ENCODE measurements at regions not wholly inside any gene's neighbourhood (a gene's known extent, or its start where the extent isn't known, plus 50 kb on each side); places are given as distances from the start of the nearest gene placed in this dataset.

DNA sequence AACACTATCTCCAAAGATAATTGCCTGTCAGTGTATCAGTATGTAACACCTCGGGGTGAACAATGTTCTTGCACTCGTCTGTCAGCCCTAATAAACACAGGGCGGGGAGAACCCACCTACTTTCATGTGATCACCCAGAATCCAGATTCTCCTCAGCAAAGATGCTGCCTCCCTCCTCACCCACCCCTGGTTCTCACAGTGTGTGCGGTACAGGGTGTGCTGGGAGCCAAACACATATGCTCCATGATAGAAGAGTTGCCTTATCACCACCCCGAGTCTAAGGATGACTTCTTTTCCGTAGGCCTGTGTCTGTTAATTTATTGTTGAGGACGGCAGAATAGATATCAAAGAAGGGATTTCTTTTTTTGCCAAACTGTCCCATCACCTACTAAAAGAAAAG lies 206.1 kb downstream of the TLE3 start:
- ChIA-PET CTCF (ENCODE audit: unreplicated experiment) (no interaction called here), POLR2A (no interaction called here)
- Histone ChIP-seq H3K27ac (ENCODE audit: low read depth, low read length, poor library complexity, severe bottlenecking) (no peak overlapping the region), H3K4me3 (ENCODE audit: low read depth, low read length, poor library complexity, severe bottlenecking) (no peak overlapping the region), H4K20me1 (ENCODE audit: insufficient read depth, low read length) (no peaks in the 10 kb centered on the region), H3K9me2 (ENCODE audit: insufficient read depth, low read length) (no peaks in the 10 kb centered on the region), H2AFZ (ENCODE audit: low read length) (no peak overlapping the region), H3K4me1 (ENCODE audit: insufficient read depth, low read length, poor library complexity, severe bottlenecking) (peaks cover 10% of the 10 kb centered on the region), H3K79me2 (ENCODE audit: insufficient read depth, low read depth, low read length) (no peaks in the 10 kb centered on the region), H3K9me3 (ENCODE audit: low read length) (peaks cover 7% of the 10 kb centered on the region; the same call in 1 of the 2 replicates), H3K4me2 (ENCODE audit: low read length) (no peak overlapping the region), H3K36me3 (ENCODE audit: insufficient read depth, low read length) (no peaks in the 10 kb centered on the region; the same call in 1 of the 2 replicates)
- intact Hi-C loops (cut with micrococcal nuclease; ENCODE audit: unreplicated experiment) = no loop called here
- no TSS peak for BruUV-seq (replicated peaks)
- DNase-seq (ENCODE audit: low spot score) = no peak
- TF ChIP-seq, protein P1, sequence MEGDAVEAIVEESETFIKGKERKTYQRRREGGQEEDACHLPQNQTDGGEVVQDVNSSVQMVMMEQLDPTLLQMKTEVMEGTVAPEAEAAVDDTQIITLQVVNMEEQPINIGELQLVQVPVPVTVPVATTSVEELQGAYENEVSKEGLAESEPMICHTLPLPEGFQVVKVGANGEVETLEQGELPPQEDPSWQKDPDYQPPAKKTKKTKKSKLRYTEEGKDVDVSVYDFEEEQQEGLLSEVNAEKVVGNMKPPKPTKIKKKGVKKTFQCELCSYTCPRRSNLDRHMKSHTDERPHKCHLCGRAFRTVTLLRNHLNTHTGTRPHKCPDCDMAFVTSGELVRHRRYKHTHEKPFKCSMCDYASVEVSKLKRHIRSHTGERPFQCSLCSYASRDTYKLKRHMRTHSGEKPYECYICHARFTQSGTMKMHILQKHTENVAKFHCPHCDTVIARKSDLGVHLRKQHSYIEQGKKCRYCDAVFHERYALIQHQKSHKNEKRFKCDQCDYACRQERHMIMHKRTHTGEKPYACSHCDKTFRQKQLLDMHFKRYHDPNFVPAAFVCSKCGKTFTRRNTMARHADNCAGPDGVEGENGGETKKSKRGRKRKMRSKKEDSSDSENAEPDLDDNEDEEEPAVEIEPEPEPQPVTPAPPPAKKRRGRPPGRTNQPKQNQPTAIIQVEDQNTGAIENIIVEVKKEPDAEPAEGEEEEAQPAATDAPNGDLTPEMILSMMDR (conservative IDR thresholded peaks at IDR 0.05; ENCODE audit: low read length) = no peak
- TF ChIP-seq EZH2phosphoT487 (IDR thresholded peaks at IDR 0.05; ENCODE audit: borderline replicate concordance, low read depth, low read length) = no peak

DNA sequence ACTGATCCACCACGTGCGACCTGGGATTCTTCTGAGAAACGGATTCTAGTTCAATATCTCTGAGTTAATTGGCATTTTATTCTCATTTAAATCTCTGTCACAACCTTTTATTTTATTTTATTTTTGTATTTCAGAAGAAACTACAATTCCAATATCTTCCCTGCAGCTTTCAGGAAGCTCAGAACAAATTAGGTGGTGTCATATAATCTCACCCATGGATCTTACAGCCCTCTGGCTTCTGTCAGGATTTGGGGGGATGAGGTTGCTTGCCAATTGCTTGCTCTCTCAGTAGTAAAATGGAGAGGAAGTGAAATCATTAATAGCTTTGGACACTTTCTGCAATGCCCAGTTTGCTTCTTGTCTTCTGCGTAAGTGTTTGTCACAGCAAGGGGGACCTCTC lies 205.4 kb downstream of the TLE3 start:
- Histone ChIP-seq H2AFZ (ENCODE audit: low read length) (no peak overlapping the region), H3K27ac (ENCODE audit: low read depth, low read length, poor library complexity, severe bottlenecking) (no peak overlapping the region), H3K4me3 (ENCODE audit: low read depth, low read length, poor library complexity, severe bottlenecking) (no peak overlapping the region), H3K4me1 (ENCODE audit: insufficient read depth, low read length, poor library complexity, severe bottlenecking) (peaks cover 10% of the 10 kb centered on the region), H4K20me1 (ENCODE audit: insufficient read depth, low read length) (no peaks in the 10 kb centered on the region), H3K9me3 (ENCODE audit: low read length) (peaks cover 7% of the 10 kb centered on the region; the same call in 1 of the 2 replicates), H3K36me3 (ENCODE audit: insufficient read depth, low read length) (no peaks in the 10 kb centered on the region; the same call in 1 of the 2 replicates), H3K79me2 (ENCODE audit: insufficient read depth, low read depth, low read length) (no peaks in the 10 kb centered on the region), H3K4me2 (ENCODE audit: low read length) (no peak overlapping the region), H3K9me2 (ENCODE audit: insufficient read depth, low read length) (no peaks in the 10 kb centered on the region)
- CTCF ChIA-PET (ENCODE audit: unreplicated experiment) = no interaction called here
- intact Hi-C loops (cut with micrococcal nuclease; ENCODE audit: unreplicated experiment) = no loop called here
- TF ChIP-seq, protein P1 (conservative IDR thresholded peaks at IDR 0.05; ENCODE audit: low read length) = no peak
- no peak for TF ChIP-seq EZH2phosphoT487 (IDR thresholded peaks at IDR 0.05; ENCODE audit: borderline replicate concordance, low read depth, low read length)
- DNase-seq (ENCODE audit: low spot score) = no peak
- POLR2A ChIA-PET = no interaction called here
- BruUV-seq (replicated peaks) = no TSS peak

DNA sequence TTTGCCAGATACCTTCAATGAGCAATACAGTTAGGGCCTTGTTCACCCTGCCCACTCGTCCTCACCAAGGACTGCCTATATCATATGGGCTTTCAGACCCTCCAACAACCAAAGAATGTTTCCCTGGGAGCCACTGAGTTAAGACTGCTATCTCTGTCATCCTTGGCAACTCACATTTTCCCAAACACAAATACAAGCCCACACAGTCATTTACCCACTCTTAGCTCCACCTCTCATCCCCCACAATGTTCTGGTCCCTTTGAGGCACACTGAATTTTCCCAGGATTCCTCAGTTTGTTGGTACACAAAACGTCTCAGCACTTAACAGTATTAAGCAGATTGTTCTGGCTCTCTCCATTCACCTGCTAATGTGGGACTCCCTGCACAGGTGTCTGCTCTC lies 204.6 kb downstream of the TLE3 start:
- no peak overlapping the region for H2AFZ ChIP-seq (ENCODE audit: low read length)
- H3K27ac ChIP-seq (ENCODE audit: low read depth, low read length, poor library complexity, severe bottlenecking) = no peak overlapping the region
- peaks cover 10% of the 10 kb centered on the region for H3K4me1 ChIP-seq (ENCODE audit: insufficient read depth, low read length, poor library complexity, severe bottlenecking)
- no TSS peak for BruUV-seq (replicated peaks)
- no peak for DNase-seq (ENCODE audit: low spot score)
- TF ChIP-seq, protein P1 (conservative IDR thresholded peaks at IDR 0.05; ENCODE audit: low read length) = no peak
- no peak for TF ChIP-seq EZH2phosphoT487 (IDR thresholded peaks at IDR 0.05; ENCODE audit: borderline replicate concordance, low read depth, low read length)
- no peaks in the 10 kb centered on the region for H3K9me2 ChIP-seq (ENCODE audit: insufficient read depth, low read length)
- ChIA-PET POLR2A (no interaction called here), CTCF (ENCODE audit: unreplicated experiment) (no interaction called here)
- H3K4me2 ChIP-seq (ENCODE audit: low read length) = no peak overlapping the region
- intact Hi-C loops (cut with micrococcal nuclease; ENCODE audit: unreplicated experiment) = no loop called here
- H3K4me3 ChIP-seq (ENCODE audit: low read depth, low read length, poor library complexity, severe bottlenecking) = no peak overlapping the region
- H4K20me1 ChIP-seq (ENCODE audit: insufficient read depth, low read length) = no peaks in the 10 kb centered on the region
- no peaks in the 10 kb centered on the region; the same call in 1 of the 2 replicates for H3K36me3 ChIP-seq (ENCODE audit: insufficient read depth, low read length)
- peaks cover 7% of the 10 kb centered on the region; the same call in 1 of the 2 replicates for H3K9me3 ChIP-seq (ENCODE audit: low read length)
- H3K79me2 ChIP-seq (ENCODE audit: insufficient read depth, low read depth, low read length) = no peaks in the 10 kb centered on the region
